ENCODE measurements at regions not wholly inside any gene's neighbourhood (a gene's known extent, or its start where the extent isn't known, plus 50 kb on each side); places are given as distances from the start of the nearest gene placed in this dataset.

- no peak for DNase-seq
Observed at GRCh38 chr22:48057116-48057835, 1294.8 kb downstream of the TBC1D22A start.

- DNase-seq, result no peak
Observed at GRCh38 chr22:48055827-48056226, 1293.4 kb downstream of the TBC1D22A start.

GRCh38 chr22:48055185-48055584 is 1292.7 kb downstream of the TBC1D22A start:
- DNase-seq, result no peak

DNA sequence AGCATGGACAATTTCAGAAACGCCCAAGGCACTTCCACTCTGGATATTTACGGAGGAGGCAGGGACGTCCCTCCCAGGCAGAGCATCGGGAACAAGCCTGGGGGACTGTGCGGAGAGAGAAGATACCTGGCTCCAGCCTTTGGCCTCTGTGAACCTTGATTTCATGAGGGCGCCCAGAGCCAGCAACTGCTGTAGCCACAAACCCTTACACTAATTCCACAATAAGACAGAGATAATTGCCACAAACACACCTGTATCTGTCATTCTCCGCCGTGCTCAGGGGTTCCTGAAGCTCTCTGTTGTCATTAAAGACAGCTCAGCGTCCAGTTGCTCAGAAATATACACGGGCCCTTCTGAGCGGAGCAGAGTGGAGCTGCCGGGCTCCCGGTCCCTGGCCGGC is 1292.1 kb downstream of the TBC1D22A start:
- no peak for DNase-seq

DNA sequence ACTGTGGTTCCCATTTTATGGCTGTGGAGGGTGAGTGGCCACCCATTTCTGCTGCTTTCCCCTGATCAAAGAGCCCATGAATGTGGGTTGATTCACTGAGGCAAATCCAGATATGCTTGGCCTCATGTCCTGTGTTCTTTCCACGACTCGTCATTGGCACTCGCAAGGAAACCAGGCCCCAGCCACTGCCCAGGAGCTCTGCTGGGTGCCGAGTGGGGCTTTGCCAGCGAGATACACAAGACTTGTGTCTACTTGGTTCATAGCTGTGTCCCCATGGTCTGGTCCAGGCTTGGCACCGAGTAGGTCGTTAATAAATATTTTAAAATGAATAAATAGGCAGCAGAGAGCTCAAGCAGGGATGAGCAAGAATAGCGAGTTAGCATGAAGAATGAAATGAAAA is 1291.5 kb downstream of the TBC1D22A start:
- no peak for DNase-seq

- DNase-seq, result no peak
Observed at GRCh38 chr22:48053486-48053885, 1291.0 kb downstream of the TBC1D22A start.

DNA sequence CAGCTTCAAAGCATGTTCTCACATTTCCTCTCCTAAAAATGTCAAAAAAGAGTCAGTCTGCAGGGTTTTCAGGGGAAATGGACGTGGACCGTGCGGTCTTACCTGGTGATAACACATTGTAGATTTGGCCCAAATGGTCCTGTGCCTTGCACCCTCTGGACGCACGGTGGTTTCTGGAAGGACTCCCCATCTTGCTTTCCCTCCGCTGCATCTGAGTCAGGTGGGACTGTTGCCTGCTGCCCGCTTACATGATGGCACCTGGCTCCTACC is 1290.1 kb downstream of the TBC1D22A start:
- DNase-seq, result no peak

DNA sequence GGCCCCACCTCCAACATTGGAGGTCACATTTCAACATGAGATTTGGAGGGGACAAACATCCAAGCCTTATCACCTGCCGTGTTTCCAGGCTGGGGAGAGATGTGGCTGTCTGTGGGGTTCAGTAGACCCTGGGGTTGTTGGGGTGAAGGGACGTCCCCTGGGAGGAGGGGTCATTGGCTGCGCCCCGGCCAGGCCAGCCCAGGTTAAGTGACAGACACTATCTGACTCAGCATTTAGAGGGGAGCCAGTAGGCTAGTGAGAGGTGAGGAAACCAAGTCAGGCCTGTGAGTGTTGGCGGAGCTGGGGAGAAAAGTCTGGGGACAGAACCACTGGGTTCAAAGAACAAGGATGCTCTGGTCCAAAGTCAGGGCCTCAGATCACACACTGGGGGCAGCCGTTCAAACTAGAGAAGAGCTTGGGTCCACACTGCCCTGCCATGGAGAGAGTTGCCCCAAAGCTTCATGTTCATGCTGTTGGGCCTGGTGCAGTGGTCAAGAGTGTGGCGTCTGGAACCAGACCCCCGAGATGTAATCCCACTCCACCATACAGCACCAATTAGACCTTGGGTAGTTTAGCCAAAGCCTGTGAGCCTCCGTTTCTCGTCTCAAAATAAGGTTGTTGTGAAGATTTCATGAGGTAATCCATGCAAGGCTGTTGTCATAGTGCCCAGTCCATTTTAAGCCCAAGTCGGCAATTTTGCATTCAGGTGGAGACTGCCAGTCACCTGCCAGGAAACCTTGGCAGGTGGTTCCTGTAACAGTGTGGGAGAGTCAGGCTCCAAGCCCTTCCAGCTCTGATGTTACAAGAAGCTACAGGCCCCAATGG is 1289.6 kb downstream of the TBC1D22A start:
- no peak for DNase-seq

GRCh38 chr22:48050836-48051235 is 1288.4 kb downstream of the TBC1D22A start:
- no peak for DNase-seq

GRCh38 chr22:48049116-48049515 is 1286.7 kb downstream of the TBC1D22A start:
- no peak for DNase-seq

GRCh38 chr22:48047722-48048500 is 1285.5 kb downstream of the TBC1D22A start:
- DNase-seq, result no peak

DNA sequence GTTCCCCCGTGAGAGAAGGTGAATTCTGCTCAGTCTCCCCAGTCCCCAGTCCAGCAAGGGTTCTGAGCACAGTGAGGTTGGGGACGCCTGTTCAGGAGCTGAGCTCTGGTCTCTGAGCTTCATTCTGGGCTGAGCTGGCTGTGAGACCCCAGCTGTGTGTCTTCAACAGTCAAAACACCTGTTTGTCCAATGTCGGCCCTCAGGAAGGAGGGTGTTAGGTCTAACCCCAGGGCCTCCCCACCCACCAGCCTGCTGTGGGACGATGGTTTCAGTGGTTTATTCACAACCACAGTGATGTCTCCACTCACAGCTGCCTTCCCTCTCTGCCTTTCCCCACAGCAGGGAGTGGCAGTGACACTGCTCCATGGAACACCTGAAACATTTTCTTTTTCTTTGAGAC is 1282.9 kb downstream of the TBC1D22A start:
- DNase-seq, result no peak

DNA sequence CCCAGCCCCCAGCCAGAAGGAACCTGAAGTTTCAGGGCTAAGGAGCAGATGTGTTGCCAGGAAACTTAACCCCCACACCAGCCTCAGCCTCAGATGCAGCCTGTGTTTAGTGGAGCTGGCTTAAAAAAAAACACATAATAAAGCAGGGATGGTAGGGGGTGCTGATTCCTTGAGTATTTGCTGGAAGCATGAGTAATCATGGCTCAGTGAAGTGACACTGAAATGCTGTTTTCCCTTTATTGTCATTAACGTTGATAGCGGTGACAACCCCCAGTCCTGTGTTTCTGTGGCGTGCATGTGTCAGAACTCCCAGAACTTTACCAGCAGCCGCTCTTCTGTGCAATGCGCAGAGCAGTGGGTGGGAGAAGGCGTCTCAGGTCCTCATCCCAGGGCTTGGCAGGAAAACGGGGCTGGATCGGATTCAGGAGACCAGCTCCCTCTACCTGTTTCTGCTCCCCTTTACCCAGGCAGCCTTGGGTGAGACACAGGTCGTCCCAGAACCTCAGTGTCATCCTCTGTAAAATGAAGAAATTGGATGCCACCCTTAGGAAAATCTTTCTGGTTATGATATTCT is 1282.1 kb downstream of the TBC1D22A start:
- DNase-seq, result no peak

DNA sequence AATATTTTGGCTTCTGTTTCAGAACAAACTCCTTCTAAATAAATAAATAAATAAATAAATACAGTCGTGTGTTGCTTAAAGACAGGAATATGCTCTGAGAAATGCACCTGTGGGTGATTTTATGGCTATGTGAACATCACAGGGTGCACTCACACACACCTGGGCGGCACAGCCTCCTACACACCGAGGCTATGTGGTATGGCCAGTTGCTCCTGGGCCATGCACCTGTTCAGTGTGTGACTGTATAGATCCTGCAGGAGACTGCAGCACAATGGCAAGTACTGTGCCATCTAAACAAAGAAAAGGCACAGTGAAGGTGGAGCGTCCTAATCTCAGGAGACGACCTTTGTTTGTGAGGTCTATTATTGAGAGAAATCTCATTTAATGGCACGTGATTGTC is 1281.1 kb downstream of the TBC1D22A start:
- no peak for DNase-seq

DNA sequence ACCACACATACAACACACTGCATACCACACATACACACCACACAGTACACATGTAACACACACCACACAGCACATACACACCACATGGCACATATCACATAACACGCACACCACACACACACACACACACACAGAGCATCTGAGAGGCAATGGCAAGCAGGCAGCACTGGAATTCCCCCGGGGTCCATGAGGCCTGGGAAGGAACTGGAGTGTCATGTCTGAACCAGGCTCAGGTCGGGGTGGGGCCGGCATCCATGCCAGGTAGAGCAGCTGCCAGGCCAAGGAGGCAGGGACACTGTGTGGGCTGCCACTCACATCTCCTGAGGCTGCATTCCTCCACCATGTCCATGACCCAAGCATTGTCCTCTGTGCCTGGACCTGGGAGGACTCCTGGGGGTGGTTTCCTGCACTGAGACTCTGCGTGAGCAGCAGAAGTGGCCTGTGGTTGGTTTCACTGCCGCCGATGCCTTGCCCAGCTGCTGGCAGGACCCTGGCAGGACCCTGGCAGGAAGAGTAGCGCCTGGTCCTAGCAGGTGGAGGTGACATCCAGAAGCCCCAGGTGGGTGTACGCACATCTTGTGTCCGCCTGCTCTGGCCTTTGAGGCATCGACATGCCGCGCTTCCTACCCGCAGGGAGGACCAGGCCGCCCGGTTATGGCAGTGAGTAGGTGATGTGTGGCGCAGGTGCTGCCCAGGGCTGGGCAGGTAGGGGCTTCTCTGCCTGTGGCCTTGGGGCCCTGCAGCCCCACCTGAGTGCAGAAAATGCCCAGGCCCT is 1280.4 kb downstream of the TBC1D22A start:
- no peak for DNase-seq

GRCh38 chr22:48039326-48039725 is 1276.9 kb downstream of the TBC1D22A start:
- no peak for DNase-seq

DNA sequence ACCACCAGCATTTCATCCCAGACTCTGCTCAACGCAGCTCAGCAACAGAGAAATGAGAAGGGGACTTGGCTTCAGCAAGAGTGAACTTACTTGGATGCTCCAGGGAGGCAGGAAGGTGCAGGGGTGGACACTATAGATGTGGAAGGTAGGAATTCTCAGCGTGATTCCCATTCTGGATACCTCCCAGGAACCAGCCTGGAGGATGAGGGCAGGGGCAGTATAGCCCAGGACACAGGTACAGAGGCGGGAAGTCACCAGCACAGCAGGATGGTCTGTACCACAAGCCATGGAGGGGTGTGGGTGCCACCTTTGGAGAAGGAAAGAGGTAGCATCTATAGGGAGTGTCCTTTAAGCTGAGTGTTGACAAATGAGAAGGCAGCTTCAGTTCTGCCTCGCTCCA is 1275.2 kb downstream of the TBC1D22A start:
- DNase-seq, result no peak

DNA sequence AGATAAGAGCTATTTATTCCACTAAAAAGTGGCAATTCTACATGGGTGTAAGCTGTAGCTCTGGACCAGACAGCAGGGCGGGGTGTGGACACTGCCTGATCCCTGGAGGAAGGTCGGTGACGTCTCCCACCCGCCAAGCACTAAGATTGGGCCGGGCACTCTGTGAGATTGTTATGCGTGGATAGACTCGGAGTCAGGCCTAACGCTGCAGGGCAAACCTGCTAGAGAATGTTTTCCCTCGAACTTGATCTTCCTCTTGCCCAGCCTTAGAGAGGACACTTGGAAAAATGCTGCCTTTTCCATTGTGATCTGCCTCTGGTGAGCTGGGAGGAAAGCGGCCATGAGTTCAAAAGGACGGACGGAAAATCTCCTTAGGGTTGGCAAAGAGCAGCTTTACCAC is 1273.4 kb downstream of the TBC1D22A start:
- DNase-seq, result no peak

GRCh38 chr22:48031589-48031988 is 1269.1 kb downstream of the TBC1D22A start:
- no peak for DNase-seq

DNA sequence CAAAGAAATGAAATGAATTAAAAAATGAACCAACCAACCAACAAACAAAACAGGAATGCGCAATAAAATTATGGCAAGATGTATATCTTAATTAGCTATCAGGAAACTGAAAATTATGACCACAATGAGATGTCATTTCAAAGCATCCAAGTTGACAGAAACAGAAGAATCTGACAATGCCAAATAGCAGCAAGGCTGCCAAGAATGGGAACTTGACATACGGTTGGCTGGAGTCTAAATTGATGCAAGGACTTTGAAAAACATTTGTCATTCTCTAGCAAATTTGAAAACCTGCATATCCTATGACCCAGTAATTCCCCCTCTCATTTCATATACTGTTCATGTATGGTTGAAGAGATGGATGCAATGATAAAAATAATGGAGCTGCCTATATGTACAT is 1262.6 kb downstream of the TBC1D22A start:
- no peak for DNase-seq

- no peak for DNase-seq
Observed at GRCh38 chr22:48021991-48022401, 1259.5 kb downstream of the TBC1D22A start.

- no peak for DNase-seq
Observed at GRCh38 chr22:48018346-48018745, 1255.9 kb downstream of the TBC1D22A start.

GRCh38 chr22:48015701-48016100 is 1253.3 kb downstream of the TBC1D22A start:
- no peak for DNase-seq
